ENCODE measurements at regions not wholly inside any gene's neighbourhood (a gene's known extent, or its start where the extent isn't known, plus 50 kb on each side); places are given as distances from the start of the nearest gene placed in this dataset.

DNA sequence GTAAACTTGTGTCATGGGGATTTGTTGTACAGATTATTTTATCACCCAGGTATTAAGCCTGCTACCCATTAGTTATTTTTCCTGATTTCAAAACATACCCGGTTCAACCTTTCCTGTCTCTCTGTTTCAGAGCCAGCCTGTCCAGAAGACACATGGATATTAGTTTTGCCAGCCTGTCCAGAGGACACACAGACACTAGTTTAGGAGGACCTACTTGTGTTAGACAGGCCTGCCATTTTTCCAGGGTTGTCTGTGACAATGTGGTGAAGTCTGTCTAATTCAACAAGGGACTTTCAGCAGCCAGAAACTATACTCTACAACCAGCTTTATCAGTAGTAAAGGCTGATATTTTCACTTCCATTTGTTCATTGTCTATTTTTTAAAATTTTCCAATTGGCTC lies 56.1 kb upstream of the DCC start:
- TF ChIP-seq POLR2A (IDR thresholded peaks at IDR 0.05; ENCODE audit: low read length) (no peak), GATA1 (IDR thresholded peaks at IDR 0.05; ENCODE audit: low read depth, low read length) (no peak)
